ENCODE measurements at regions not wholly inside any gene's neighbourhood (a gene's known extent, or its start where the extent isn't known, plus 50 kb on each side); places are given as distances from the start of the nearest gene placed in this dataset.

GRCh38 chr11:80417681-80418080, 976.9 kb upstream of the TENM4 start:
- TF ChIP-seq CTCF (IDR thresholded peaks at IDR 0.05) (no peak), POLR2A (IDR thresholded peaks at IDR 0.05) (no peak)

Measured in Peyer's patch (tissue), 4 donors.